Daoy (cell line): ENCODE measurements at regions not wholly inside any gene's neighbourhood (a gene's known extent, or its start where the extent isn't known, plus 50 kb on each side); places are given as distances from the start of the nearest gene placed in this dataset.

Experiments used
- DNase-seq: peaks from one replicate; pipeline ENCODE4 v3.0.0-alpha.2; 2015; ENCODE audit warnings: low read depth

- no peak for DNase-seq
These were observed 123.1 kb downstream of the ZNF664 start for GRCh38 chr12:124096109-124096508.

GRCh38 chr12:124096869-124097434 lies 123.9 kb downstream of the ZNF664 start:
- DNase-seq: no peak

GRCh38 chr12:124097701-124098100 lies 124.7 kb downstream of the ZNF664 start:
- DNase-seq: no peak

- no peak for DNase-seq
These were observed 125.2 kb downstream of the ZNF664 start for GRCh38 chr12:124098101-124098757.

GRCh38 chr12:124098887-124099286 lies 125.9 kb downstream of the ZNF664 start:
- DNase-seq: no peak

- DNase-seq: no peak
These were observed 126.6 kb downstream of the ZNF664 start for GRCh38 chr12:124099661-124100060.

GRCh38 chr12:124100572-124101178 lies 127.7 kb downstream of the ZNF664 start:
- no peak for DNase-seq

GRCh38 chr12:124105546-124105945 lies 132.5 kb downstream of the ZNF664 start:
- DNase-seq: no peak

GRCh38 chr12:124107351-124107750 lies 134.3 kb downstream of the ZNF664 start:
- no peak for DNase-seq

GRCh38 chr12:124109760-124110159 lies 136.7 kb downstream of the ZNF664 start:
- DNase-seq: peak; percentile 49

GRCh38 chr12:124110372-124110883 lies 137.4 kb downstream of the ZNF664 start:
- no peak for DNase-seq

- DNase-seq: no peak
These were observed 138.0 kb downstream of the ZNF664 start for GRCh38 chr12:124111006-124111405.

- no peak for DNase-seq
These were observed 141.3 kb downstream of the ZNF664 start for GRCh38 chr12:124114316-124114715.

GRCh38 chr12:124115496-124115895 lies 142.5 kb downstream of the ZNF664 start:
- DNase-seq: no peak

GRCh38 chr12:124115976-124116690 lies 143.1 kb downstream of the ZNF664 start:
- no peak for DNase-seq

- DNase-seq: no peak
These were observed 147.7 kb downstream of the ZNF664 start for GRCh38 chr12:124120739-124121138.

- no peak for DNase-seq
These were observed 149.7 kb downstream of the ZNF664 start for GRCh38 chr12:124122722-124123121.

GRCh38 chr12:124123296-124124000 lies 150.4 kb downstream of the ZNF664 start:
- DNase-seq: no peak

- DNase-seq: no peak
These were observed 152.3 kb downstream of the ZNF664 start for GRCh38 chr12:124125203-124125871.

GRCh38 chr12:124126950-124127655 lies 154.1 kb downstream of the ZNF664 start:
- peak; percentile 24 for DNase-seq

- no peak for DNase-seq
These were observed 156.1 kb downstream of the ZNF664 start for GRCh38 chr12:124129132-124129531.
